Stimulated activated CD4-positive, alpha-beta T cell treated with anti-CD3 and anti-CD28 coated beads, TNF-alpha, amount 100 ng/mL, for 48 hours (primary cell): ENCODE measurements at regions not wholly inside any gene's neighbourhood (a gene's known extent, or its start where the extent isn't known, plus 50 kb on each side); places are given as distances from the start of the nearest gene placed in this dataset.

Experiments used
- DNase-seq, 3 donors: peaks; one replicate each; pipeline ENCODE4 v3.0.0-alpha.2; 2020; ENCODE audit warnings: low read depth in 3 of 3

- no peak for DNase-seq
Measured at GRCh38 chr15:39301589-39301999, 279.3 kb upstream of the THBS1 start.

GRCh38 chr15:39302936-39303335 is 277.9 kb upstream of the THBS1 start:
- DNase-seq: no peak

- DNase-seq: no peak
Measured at GRCh38 chr15:39304201-39304841, 276.6 kb upstream of the THBS1 start.

GRCh38 chr15:39304931-39305728 is 275.7 kb upstream of the THBS1 start:
- no peak for DNase-seq

- no peak for DNase-seq
Measured at GRCh38 chr15:39310633-39311032, 270.2 kb upstream of the THBS1 start.

GRCh38 chr15:39312984-39313383 is 267.9 kb upstream of the THBS1 start:
- DNase-seq: no peak

GRCh38 chr15:39313467-39313866 is 267.4 kb upstream of the THBS1 start:
- no peak for DNase-seq

- no peak for DNase-seq
Measured at GRCh38 chr15:39313881-39314280, 267.0 kb upstream of the THBS1 start.

GRCh38 chr15:39315206-39315850 is 265.6 kb upstream of the THBS1 start:
- DNase-seq: no peak

GRCh38 chr15:39317225-39317624 is 263.7 kb upstream of the THBS1 start:
- no peak for DNase-seq

- no peak for DNase-seq
Measured at GRCh38 chr15:39318231-39318630, 262.6 kb upstream of the THBS1 start.

GRCh38 chr15:39320355-39320754 is 260.5 kb upstream of the THBS1 start:
- no peak for DNase-seq

GRCh38 chr15:39320886-39321285 is 260.0 kb upstream of the THBS1 start:
- DNase-seq: no peak

GRCh38 chr15:39321977-39322376 is 258.9 kb upstream of the THBS1 start:
- DNase-seq: no peak

- DNase-seq: no peak
Measured at GRCh38 chr15:39323157-39323556, 257.7 kb upstream of the THBS1 start.

- no peak for DNase-seq
Measured at GRCh38 chr15:39323706-39324105, 257.2 kb upstream of the THBS1 start.

- no peak for DNase-seq
Measured at GRCh38 chr15:39326306-39326975, 254.4 kb upstream of the THBS1 start.

- no peak for DNase-seq
Measured at GRCh38 chr15:39327005-39327730, 253.7 kb upstream of the THBS1 start.

- no peak for DNase-seq
Measured at GRCh38 chr15:39330061-39330460, 250.8 kb upstream of the THBS1 start.

- no peak for DNase-seq
Measured at GRCh38 chr15:39331584-39331983, 249.3 kb upstream of the THBS1 start.

GRCh38 chr15:39332846-39333245 is 248.0 kb upstream of the THBS1 start:
- no peak for DNase-seq

GRCh38 chr15:39333393-39333792 is 247.5 kb upstream of the THBS1 start:
- DNase-seq: no peak
